ENCODE measurements at regions not wholly inside any gene's neighbourhood (a gene's known extent, or its start where the extent isn't known, plus 50 kb on each side); places are given as distances from the start of the nearest gene placed in this dataset.
"Not testable (repeated sequence)": the region's sequence is repeated elsewhere in the genome, so short reads cannot be mapped to it uniquely, and the experiment has no call there.

GRCh38 chr16:86858501-86858900 is 280.2 kb downstream of the FOXL1 start:
- Histone ChIP-seq H3K27me3 (no peaks in the 10 kb centered on the region), H3K27ac (no peak overlapping the region), H3K36me3 (no peaks in the 10 kb centered on the region), H3K4me1 (peaks cover 0 to 6% (median 0%) of the 10 kb centered on the region in 12 donors), H3K9me3 (no peaks in the 10 kb centered on the region), H3K4me3 (no peak overlapping the region)
- ATAC-seq (no peak), DNase-seq (no peak)
- no peak for TF ChIP-seq CTCF (IDR thresholded peaks at IDR 0.05)
- 60 to 74% (median 68%) methylated on average over 10 of the region's 10 CpGs for WGBS, 4 donors
- intact Hi-C loops (cut with DNase I), result no loop called here

- 88 to 97% (median 95%) methylated on average over 7 of the region's 7 CpGs for WGBS, 4 donors
- H3K27me3 ChIP-seq, H3K9me3 ChIP-seq, DNase-seq, ATAC-seq, H3K36me3 ChIP-seq, H3K27ac ChIP-seq, H3K4me3 ChIP-seq: not testable (repeated sequence)
- H3K4me1 ChIP-seq, result peaks cover 0 to 15% (median 7%) of the 10 kb centered on the region in 12 donors
- intact Hi-C loops (cut with DNase I), result loop anchor here in 3 of 10 donors (10.0 kb wide), 2 partner anchors 123 to 183 kb away; no protein-coding TSS in a partner anchor
These were observed 283.0 kb downstream of the FOXL1 start for GRCh38 chr16:86861270-86861858.

GRCh38 chr16:86862595-86863280 is 284.4 kb downstream of the FOXL1 start:
- intact Hi-C loops (cut with DNase I), result loop anchor here in 3 of 10 donors (10.0 kb wide), 2 partner anchors 122 to 182 kb away; no protein-coding TSS in a partner anchor
- 50 to 66% (median 61%) methylated on average over 14 of the region's 14 CpGs for WGBS, 4 donors
- Histone ChIP-seq H3K4me1 (peaks cover 0 to 21% (median 12%) of the 10 kb centered on the region in 12 donors), H3K36me3 (no peaks in the 10 kb centered on the region), H3K27ac (no peak overlapping the region), H3K27me3 (no peaks in the 10 kb centered on the region), H3K4me3 (no peak overlapping the region), H3K9me3 (no peaks in the 10 kb centered on the region)
- no peak for ATAC-seq
- TF ChIP-seq CTCF (IDR thresholded peaks at IDR 0.05) (no peak), POLR2A (IDR thresholded peaks at IDR 0.05) (no peak)
- DNase-seq, result peak in 3 of 5 donors; percentile 20 to 46 (median 41)

GRCh38 chr16:86863609-86864008 is 285.3 kb downstream of the FOXL1 start:
- intact Hi-C loops (cut with DNase I), result loop anchor here in 3 of 10 donors (10.0 kb wide), 2 partner anchors 121 to 181 kb away; no protein-coding TSS in a partner anchor
- WGBS, 4 donors, result 92 to 96% (median 93%) methylated on average over 7 of the region's 7 CpGs

More at GRCh38 chr16:86863609-86864008, 285.3 kb downstream of the FOXL1 start:
- Histone ChIP-seq H3K27me3 (no peaks in the 10 kb centered on the region), H3K4me1 (peaks cover 0 to 21% (median 12%) of the 10 kb centered on the region in 12 donors), H3K4me3 (no peak overlapping the region), H3K36me3 (no peaks in the 10 kb centered on the region), H3K9me3 (no peaks in the 10 kb centered on the region), H3K27ac (no peak overlapping the region)
- TF ChIP-seq POLR2A (IDR thresholded peaks at IDR 0.05) (no peak), CTCF (IDR thresholded peaks at IDR 0.05) (no peak)
- ATAC-seq, result no peak
- no peak for DNase-seq

Measured in heart left ventricle (tissue), 16 donors.